Breast epithelium (tissue), 4 donors: ENCODE measurements at regions not wholly inside any gene's neighbourhood (a gene's known extent, or its start where the extent isn't known, plus 50 kb on each side); places are given as distances from the start of the nearest gene placed in this dataset.

Source experiments
- DNase-seq, 2 donors: peaks; one replicate each; pipeline ENCODE4 v3.0.0-alpha.2; 2019; ENCODE audit warnings: low spot score in 2 of 2
- H3K27ac ChIP-seq, 2 donors: fragments of 200-600 bp; sonication (generic) in 1 of 2; one replicate each; pipeline ENCODE4 v1.5.1; 2016 to 2019; ENCODE audit warnings: mild to moderate bottlenecking in 1 of 2
- H3K27me3 ChIP-seq, 2 donors: fragments of 200-600 bp; sonication (generic) in 1 of 2; one replicate each; pipeline versions ENCODE4 v1.5.1 to v1.6.0; 2017 to 2019; ENCODE audit warnings: control low read depth in 1 of 2, mild to moderate bottlenecking in 1 of 2
- H3K36me3 ChIP-seq: fragments of 200-600 bp; one replicate; pipeline ENCODE4 v1.5.1; 2019
- H3K4me1 ChIP-seq, 2 donors: fragments of 200-600 bp; sonication (generic); one replicate each; pipeline ENCODE4 v1.5.1; 2016 to 2019; ENCODE audit warnings: control low read depth in 1 of 2
- H3K4me3 ChIP-seq, 3 donors: fragments of 200-600 bp; sonication (generic); 1 replicate in 2 of 3; 2 replicates in 1 of 3; pipeline ENCODE4 v1.5.1; 2016 to 2019; ENCODE audit warnings: mild to moderate bottlenecking in 3 of 3, moderate library complexity in 2 of 3
- H3K9me3 ChIP-seq, 2 donors: fragments of 200-600 bp; sonication (generic) in 1 of 2; one replicate each; pipeline ENCODE4 v1.5.1; 2016 to 2019; ENCODE audit warnings: control low read depth in 1 of 2
- CTCF ChIP-seq, 3 donors: fragments of 450-650 bp; IDR thresholded peaks; one replicate each; pipeline ENCODE4 v1.5.1; 2016 to 2017; ENCODE audit warnings: antibody characterized with exemption in 3 of 3, mild to moderate bottlenecking in 3 of 3, moderate library complexity in 3 of 3
- POLR2A ChIP-seq: fragments of 450-650 bp; IDR thresholded peaks from one replicate; pipeline ENCODE4 v1.6.1; 2016; ENCODE audit warnings: antibody characterized with exemption, mild to moderate bottlenecking, moderate library complexity
- POLR2AphosphoS5 ChIP-seq, 3 donors: sonication (generic); formaldehyde crosslinking; IDR thresholded peaks; one replicate each; pipeline ENCODE4 v1.6.1; 2017; ENCODE audit warnings: antibody characterized with exemption in 3 of 3
- intact Hi-C: fragments of 100-400 bp; cut with DNase I; formaldehyde crosslinking; loops from one replicate; pipeline ENCODE4 v1.15.1; 2023; ENCODE audit warnings: low total_unique reads

- H3K36me3 ChIP-seq, result no peaks in the 10 kb centered on the region
- peak in 2 of 3 donors; percentile 62 to 71 for TF ChIP-seq CTCF (IDR thresholded peaks at IDR 0.05)
- TF ChIP-seq POLR2A, result no peak
- no peak for TF ChIP-seq POLR2AphosphoS5 (IDR thresholded peaks at IDR 0.05)
- H3K4me3 ChIP-seq, result no peak overlapping the region
- H3K4me1 ChIP-seq, result no peaks in the 10 kb centered on the region
- no peaks in the 10 kb centered on the region for H3K27me3 ChIP-seq
- no peak overlapping the region for H3K27ac ChIP-seq
- intact Hi-C loops, result no loop called here
- no peak for DNase-seq
- H3K9me3 ChIP-seq, result no peaks in the 10 kb centered on the region
These were observed 61.9 kb upstream of the MAX start for GRCh38 chr14:65164068-65164824.

GRCh38 chr14:65164825-65165135 lies 62.5 kb upstream of the MAX start:
- Histone ChIP-seq H3K36me3 (no peaks in the 10 kb centered on the region), H3K9me3 (no peaks in the 10 kb centered on the region), H3K27ac (no peak overlapping the region), H3K27me3 (no peaks in the 10 kb centered on the region), H3K4me1 (no peaks in the 10 kb centered on the region), H3K4me3 (no peak overlapping the region)
- no peak for TF ChIP-seq POLR2AphosphoS5 (IDR thresholded peaks at IDR 0.05)
- TF ChIP-seq CTCF (IDR thresholded peaks at IDR 0.05), result no peak
- TF ChIP-seq POLR2A, result no peak
- intact Hi-C loops, result no loop called here
- DNase-seq, result no peak

GRCh38 chr14:65167072-65167645 lies 64.8 kb upstream of the MAX start:
- TF ChIP-seq POLR2AphosphoS5 (IDR thresholded peaks at IDR 0.05), result no peak
- TF ChIP-seq CTCF (IDR thresholded peaks at IDR 0.05), result no peak
- TF ChIP-seq POLR2A, result no peak
- no peaks in the 10 kb centered on the region for H3K27me3 ChIP-seq
- H3K36me3 ChIP-seq, result no peaks in the 10 kb centered on the region
- intact Hi-C loops, result no loop called here
- H3K4me1 ChIP-seq, result no peaks in the 10 kb centered on the region
- H3K27ac ChIP-seq, result no peak overlapping the region
- H3K9me3 ChIP-seq, result no peaks in the 10 kb centered on the region
- DNase-seq, result no peak
- H3K4me3 ChIP-seq, result no peak overlapping the region

DNA sequence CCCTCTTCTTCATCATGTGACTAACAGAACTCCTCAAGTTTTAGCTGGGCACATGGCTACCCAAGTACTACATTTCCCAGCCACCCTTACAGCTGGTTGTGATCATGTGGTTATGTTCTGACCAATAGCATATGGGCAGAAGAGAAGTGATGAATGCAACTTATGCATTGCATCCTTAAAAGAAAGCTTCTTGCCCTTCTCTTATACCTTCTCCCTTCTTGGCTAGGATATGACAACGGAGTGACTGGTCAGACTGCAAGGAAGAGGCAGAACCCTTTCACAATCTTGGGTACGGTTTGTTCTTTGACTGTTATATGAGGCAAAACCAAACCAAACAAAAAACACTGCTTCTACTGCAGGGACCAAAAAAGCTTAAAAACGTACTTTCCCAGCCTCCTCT lies 66.5 kb upstream of the MAX start:
- Histone ChIP-seq H3K36me3 (no peaks in the 10 kb centered on the region), H3K9me3 (no peaks in the 10 kb centered on the region), H3K27ac (no peak overlapping the region), H3K27me3 (no peaks in the 10 kb centered on the region), H3K4me3 (no peak overlapping the region), H3K4me1 (no peaks in the 10 kb centered on the region)
- intact Hi-C loops, result no loop called here
- no peak for DNase-seq
- no peak for TF ChIP-seq POLR2AphosphoS5 (IDR thresholded peaks at IDR 0.05)
- no peak for TF ChIP-seq CTCF (IDR thresholded peaks at IDR 0.05)
- no peak for TF ChIP-seq POLR2A

DNA sequence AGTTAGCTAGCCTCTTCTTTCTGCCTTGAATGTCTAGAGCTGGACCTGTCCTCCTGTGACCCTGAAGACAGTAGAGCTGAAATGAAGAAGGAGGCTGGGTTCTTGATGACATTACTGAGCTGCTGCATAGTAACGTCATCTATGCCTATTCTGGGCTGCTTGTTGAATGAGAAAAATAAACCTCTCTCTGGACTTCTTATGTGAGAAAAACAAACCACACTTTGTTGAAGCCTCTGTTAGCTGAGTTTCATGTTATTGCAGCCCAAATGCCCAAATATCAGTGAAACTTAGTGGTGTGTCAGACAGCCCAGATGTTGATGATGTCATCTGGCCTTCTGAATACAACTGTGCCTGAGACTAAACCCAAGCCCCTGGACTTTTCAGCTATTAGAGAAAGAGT lies 67.0 kb upstream of the MAX start:
- Histone ChIP-seq H3K36me3 (no peaks in the 10 kb centered on the region), H3K27me3 (no peaks in the 10 kb centered on the region), H3K4me1 (no peaks in the 10 kb centered on the region), H3K27ac (no peak overlapping the region), H3K4me3 (no peak overlapping the region), H3K9me3 (no peaks in the 10 kb centered on the region)
- DNase-seq, result no peak
- intact Hi-C loops, result no loop called here
- TF ChIP-seq POLR2A (no peak), CTCF (IDR thresholded peaks at IDR 0.05) (no peak), POLR2AphosphoS5 (IDR thresholded peaks at IDR 0.05) (no peak)
